HEK293 (cell line): ENCODE measurements at regions not wholly inside any gene's neighbourhood (a gene's known extent, or its start where the extent isn't known, plus 50 kb on each side); places are given as distances from the start of the nearest gene placed in this dataset.

Experiments
- CTCF ChIA-PET: fragments of 350-600 bp; formaldehyde crosslinking; extraction: SDS; loops from one replicate; lab custom pipeline; 2021; ENCODE audit warnings: antibody characterized with exemption; lab: Yijun Ruan, JAX
- POLR2A ChIA-PET: fragments of 300-600 bp; formaldehyde crosslinking; extraction: SDS; loops from one replicate; lab custom pipeline; 2020; ENCODE audit warnings: antibody characterized with exemption, inconsistent platforms; lab: Yijun Ruan, JAX
- H3K27ac ChIP-seq: fragments of 200-500 bp; sonication (Bioruptor generic); 2 replicates; pipeline ENCODE4 v1.5.1; 2014; ENCODE audit warnings: low read depth, low read length, control low read depth, inconsistent platforms; ENCODE audit errors: extremely low read depth
- H3K36me3 ChIP-seq, 2 experiments: fragments of 200-500 bp in 1 of 2; sonication (Bioruptor generic) in 1 of 2; 1 replicate in 1 of 2; 2 replicates in 1 of 2; pipeline ENCODE4 v1.5.1; 2014 to 2017; ENCODE audit warnings: inconsistent platforms in 2 of 2, low read length in 2 of 2; ENCODE audit not compliant: control insufficient read depth in 2 of 2, insufficient read depth in 1 of 2
- H3K4me1 ChIP-seq: fragments of 200-500 bp; sonication (Bioruptor generic); 2 replicates; pipeline ENCODE4 v1.5.1; 2014; ENCODE audit warnings: mild to moderate bottlenecking, low read length, inconsistent platforms; ENCODE audit not compliant: control insufficient read depth, insufficient read depth
- H3K4me3 ChIP-seq: 2 replicates; pipeline ENCODE4 v1.5.1; 2011; ENCODE audit warnings: low read depth, mild to moderate bottlenecking, control low read depth, low read length, moderate library complexity
- H3K9me3 ChIP-seq: fragments of 200-500 bp; sonication (Bioruptor generic); 2 replicates; pipeline ENCODE4 v1.5.1; 2014; ENCODE audit warnings: low read depth, low read length, inconsistent platforms; ENCODE audit not compliant: control insufficient read depth, insufficient read depth
- MYNN ChIP-seq: fragments of 450-650 bp; formaldehyde crosslinking; IDR thresholded peaks from 2 replicates; pipeline ENCODE4 v1.5.1; 2016; ENCODE audit warnings: missing biosample characterization, missing genetic modification characterization, borderline replicate concordance
- SCRT1 ChIP-seq: fragments of 450-650 bp; formaldehyde crosslinking; IDR thresholded peaks from 2 replicates; pipeline ENCODE4 v1.5.1; 2016; ENCODE audit warnings: missing biosample characterization, missing genetic modification characterization, borderline replicate concordance
- SP2 ChIP-seq: fragments of 450-650 bp; formaldehyde crosslinking; IDR thresholded peaks from 2 replicates; pipeline ENCODE4 v1.5.1; 2016; ENCODE audit warnings: missing biosample characterization, missing genetic modification characterization
- ZBTB1 ChIP-seq: fragments of 450-650 bp; formaldehyde crosslinking; IDR thresholded peaks from 2 replicates; pipeline ENCODE4 v1.5.1; 2016; ENCODE audit warnings: missing biosample characterization, missing genetic modification characterization
- ZBTB6 ChIP-seq: fragments of 450-650 bp; formaldehyde crosslinking; IDR thresholded peaks from 2 replicates; pipeline ENCODE4 v1.5.1; 2017; ENCODE audit warnings: missing biosample characterization, missing genetic modification characterization
- ZFP41 ChIP-seq: fragments of 450-650 bp; formaldehyde crosslinking; IDR thresholded peaks from 2 replicates; pipeline ENCODE4 v1.5.1; 2016; ENCODE audit warnings: missing biosample characterization, missing genetic modification characterization, borderline replicate concordance
- ZNF132 ChIP-seq: fragments of 450-650 bp; formaldehyde crosslinking; IDR thresholded peaks from 2 replicates; pipeline ENCODE4 v1.5.1; 2017; ENCODE audit warnings: missing biosample characterization, missing genetic modification characterization, borderline replicate concordance
- ZNF157 ChIP-seq: fragments of 450-650 bp; formaldehyde crosslinking; IDR thresholded peaks from 2 replicates; pipeline ENCODE4 v1.5.1; 2016; ENCODE audit warnings: missing biosample characterization, missing genetic modification characterization
- ZNF248 ChIP-seq: fragments of 450-650 bp; formaldehyde crosslinking; IDR thresholded peaks from 2 replicates; pipeline ENCODE4 v1.5.1; 2017; ENCODE audit warnings: missing biosample characterization, missing genetic modification characterization
- ZNF26 ChIP-seq: fragments of 450-650 bp; formaldehyde crosslinking; IDR thresholded peaks from 2 replicates; pipeline ENCODE4 v1.5.1; 2016; ENCODE audit warnings: missing biosample characterization, missing genetic modification characterization
- ZNF274 ChIP-seq, 2 experiments: fragments of 200-500 bp in 1 of 2; fragments of 450-650 bp in 1 of 2; sonication (Bioruptor generic) in 1 of 2; formaldehyde crosslinking in 1 of 2; IDR thresholded peaks; 2 replicates each; pipeline versions ENCODE4 v1.5.1 to v1.6.1; 2014 to 2016; ENCODE audit warnings: borderline replicate concordance in 1 of 2, inconsistent platforms in 1 of 2, low read length in 1 of 2, missing biosample characterization in 1 of 2, missing genetic modification characterization in 1 of 2
- ZNF292 ChIP-seq: fragments of 450-650 bp; formaldehyde crosslinking; IDR thresholded peaks from 2 replicates; pipeline ENCODE4 v1.5.1; 2016; ENCODE audit warnings: low read depth, missing biosample characterization, missing genetic modification characterization, borderline replicate concordance
- ZNF350 ChIP-seq: fragments of 450-650 bp; formaldehyde crosslinking; IDR thresholded peaks from 2 replicates; pipeline ENCODE4 v1.5.0; 2017; ENCODE audit warnings: missing biosample characterization, mild to moderate bottlenecking, missing genetic modification characterization
- ZNF354C ChIP-seq: fragments of 450-650 bp; formaldehyde crosslinking; IDR thresholded peaks from 2 replicates; pipeline ENCODE4 v1.5.1; 2016; ENCODE audit warnings: missing biosample characterization, missing genetic modification characterization, low read depth, borderline replicate concordance
- ZNF366 ChIP-seq: fragments of 450-650 bp; formaldehyde crosslinking; conservative IDR thresholded peaks from 2 replicates; pipeline ENCODE4 v1.5.1; 2016; ENCODE audit warnings: missing biosample characterization, missing genetic modification characterization
- ZNF521 ChIP-seq: fragments of 450-650 bp; formaldehyde crosslinking; IDR thresholded peaks from 2 replicates; pipeline ENCODE4 v1.5.1; 2017; ENCODE audit warnings: missing biosample characterization, mild to moderate bottlenecking, missing genetic modification characterization
- ZNF529 ChIP-seq: fragments of 450-650 bp; formaldehyde crosslinking; IDR thresholded peaks from 2 replicates; pipeline ENCODE4 v1.5.1; 2017; ENCODE audit warnings: missing genetic modification characterization, missing biosample characterization; ENCODE audit not compliant: insufficient replicate concordance
- ZNF530 ChIP-seq: fragments of 450-650 bp; formaldehyde crosslinking; IDR thresholded peaks from 2 replicates; pipeline ENCODE4 v1.5.1; 2016; ENCODE audit warnings: low read depth, missing biosample characterization, missing genetic modification characterization
- ZNF555 ChIP-seq: fragments of 450-650 bp; formaldehyde crosslinking; conservative IDR thresholded peaks from 2 replicates; pipeline ENCODE4 v1.5.1; 2017; ENCODE audit warnings: missing biosample characterization, mild to moderate bottlenecking, missing genetic modification characterization, inconsistent platforms
- ZNF571 ChIP-seq: fragments of 450-650 bp; formaldehyde crosslinking; IDR thresholded peaks from 2 replicates; pipeline ENCODE4 v1.5.0; 2017; ENCODE audit warnings: missing biosample characterization, missing genetic modification characterization
- ZNF776 ChIP-seq: fragments of 450-650 bp; formaldehyde crosslinking; IDR thresholded peaks from 2 replicates; pipeline ENCODE4 v1.5.0; 2017; ENCODE audit warnings: missing biosample characterization, missing genetic modification characterization, borderline replicate concordance

GRCh38 chr1:29630756-29631155, 394.4 kb downstream of the PTPRU start (continued):
- TF ChIP-seq ZFP41 (tag by site-specific recombination) (no peak), MYNN (tag by site-specific recombination) (no peak), SCRT1 (tag by site-specific recombination) (no peak), ZNF530 (no peak), ZNF555 (no peak), ZNF350 (tag by site-specific recombination) (no peak), ZNF132 (tag by site-specific recombination) (no peak), ZNF776 (tag by site-specific recombination) (no peak), ZNF366 (no peak), SP2 (tag by site-specific recombination) (no peak), ZNF157 (tag by site-specific recombination) (no peak)
- TF ChIP-seq, all 188 proteins: peak for 0

- CTCF ChIA-PET = interaction anchor here (0.7 kb wide), 1 partner anchor 101 kb away, joined by 4 read pairs; no protein-coding TSS in a partner anchor
- Histone ChIP-seq H3K9me3 (no peaks in the 10 kb centered on the region), H3K4me3 (no peak overlapping the region), H3K27ac (no peak overlapping the region), H3K36me3 (no peaks in the 10 kb centered on the region), H3K4me1 (no peaks in the 10 kb centered on the region)
- TF ChIP-seq ZNF292 = no peak
- no peak for TF ChIP-seq ZNF354C (tag by site-specific recombination)
- no peak for TF ChIP-seq ZBTB6 (tag by site-specific recombination)
- TF ChIP-seq ZNF26 (tag by site-specific recombination) = no peak
- POLR2A ChIA-PET = no interaction called here
These were observed 393.6 kb downstream of the PTPRU start for GRCh38 chr1:29629814-29630516.

- CTCF ChIA-PET = interaction anchor here (0.7 kb wide), 1 partner anchor 100 kb away, joined by 4 read pairs; no protein-coding TSS in a partner anchor
- no peaks in the 10 kb centered on the region for H3K36me3 ChIP-seq
- H3K4me3 ChIP-seq = no peak overlapping the region
- TF ChIP-seq ZNF571 (tag by site-specific recombination) (no peak), ZNF274 (IDR thresholded peaks at IDR 0.05; ENCODE audit: low read length) (no peak), ZNF274 (tag by site-specific recombination; IDR thresholded peaks at IDR 0.05; ENCODE audit: borderline replicate concordance) (no peak), ZBTB6 (tag by site-specific recombination) (no peak), ZNF521 (tag by site-specific recombination) (no peak), ZBTB1 (tag by site-specific recombination) (no peak), ZNF248 (tag by site-specific recombination) (no peak), ZNF529 (tag by site-specific recombination) (no peak)
- no peaks in the 10 kb centered on the region for H3K4me1 ChIP-seq
- H3K27ac ChIP-seq = no peak overlapping the region
- POLR2A ChIA-PET = no interaction called here
- H3K9me3 ChIP-seq = no peaks in the 10 kb centered on the region
These were observed 393.1 kb downstream of the PTPRU start for GRCh38 chr1:29629401-29629800.
